Fibroblast of the conjunctiva (primary cell): ENCODE measurements at regions not wholly inside any gene's neighbourhood (a gene's known extent, or its start where the extent isn't known, plus 50 kb on each side); places are given as distances from the start of the nearest gene placed in this dataset.
A peak's percentile ranks its signal among the peaks of the same experiment; 100 is the strongest.

Experiments
- DNase-seq: peaks from one replicate; pipeline ENCODE4 v3.0.0-alpha.2; 2010; ENCODE audit warnings: low read depth

DNA sequence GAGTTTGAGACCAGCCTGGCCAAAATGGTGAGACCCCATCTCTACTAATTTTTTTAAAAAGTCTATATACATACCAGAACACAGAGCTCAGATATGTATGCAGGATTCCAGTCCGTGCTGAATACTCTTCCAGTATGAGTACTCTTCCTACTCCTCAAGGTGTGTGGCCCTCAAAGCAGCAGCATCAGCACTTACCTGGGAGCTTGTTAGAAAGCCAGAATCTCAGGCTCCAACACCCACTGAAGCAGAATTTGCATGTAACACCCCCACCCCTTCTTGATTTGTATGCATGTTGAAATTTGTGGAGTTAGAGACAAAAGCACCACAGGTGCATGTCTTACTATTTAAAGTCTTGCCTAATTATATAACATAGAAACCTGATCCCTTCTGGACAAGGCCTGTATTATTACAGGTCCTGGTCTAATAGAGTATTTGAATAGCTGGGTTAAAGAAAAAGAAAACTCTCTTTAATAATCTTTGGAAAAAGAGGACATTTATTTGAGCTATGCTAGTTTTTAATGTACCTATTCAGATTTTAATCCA is 50.3 kb upstream of the NFE2L2 start:
- no peak for DNase-seq

DNA sequence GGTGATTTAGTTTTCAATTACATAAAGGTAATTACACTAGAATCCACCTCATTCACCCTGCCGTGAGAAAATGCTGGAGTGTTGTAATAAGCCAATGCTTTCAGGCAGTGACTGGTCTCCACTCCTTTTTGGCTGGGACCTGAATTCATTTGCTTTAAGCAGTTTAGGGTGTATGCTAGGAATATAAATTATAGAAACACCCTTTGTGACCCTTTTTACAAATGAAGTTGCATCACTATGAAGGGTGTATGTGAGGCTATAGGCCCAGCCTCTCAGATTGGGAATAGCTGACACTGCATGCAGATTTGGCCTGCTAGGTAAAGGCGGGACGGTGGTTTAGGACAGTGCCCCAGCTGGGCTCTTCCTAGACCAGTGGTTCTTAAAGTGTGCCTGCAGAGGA is 50.8 kb upstream of the NFE2L2 start:
- no peak for DNase-seq

DNA sequence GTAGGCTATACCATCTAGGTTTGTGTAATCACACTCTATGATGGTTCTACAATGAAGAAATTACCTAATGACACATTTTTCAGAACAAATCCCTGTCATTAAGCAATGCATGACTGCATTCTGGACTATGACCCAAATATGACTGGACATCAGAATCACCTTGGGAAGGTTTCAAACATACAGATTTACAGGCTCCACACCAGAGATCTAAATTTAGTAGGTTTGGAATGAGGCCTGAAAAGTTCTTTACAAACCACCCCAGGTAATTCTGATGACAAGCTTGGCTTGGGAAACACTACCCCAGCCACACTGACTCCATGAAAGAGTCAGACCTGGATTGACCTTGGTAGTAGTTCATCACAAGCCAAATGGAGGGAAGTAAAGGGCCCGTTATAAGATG is 52.2 kb upstream of the NFE2L2 start:
- DNase-seq, result no peak

DNA sequence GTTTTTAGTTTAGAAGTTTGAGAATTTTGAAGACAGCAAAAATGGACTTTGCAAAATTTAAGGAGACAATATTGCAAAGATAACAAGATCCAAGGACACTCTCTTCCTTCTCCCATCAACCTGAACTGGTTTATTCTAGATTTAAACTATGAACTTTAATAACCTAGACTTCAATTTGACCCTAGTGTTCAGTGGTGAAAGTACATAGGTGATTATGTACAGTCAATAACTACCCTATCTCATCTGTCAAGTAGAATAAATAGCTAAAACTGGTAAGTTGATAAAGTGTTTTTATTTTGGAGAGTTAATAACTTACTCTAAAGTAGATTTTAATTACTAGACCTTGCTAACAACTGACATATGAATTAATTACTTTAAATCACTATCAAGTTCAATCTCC is 52.9 kb upstream of the NFE2L2 start:
- no peak for DNase-seq

DNA sequence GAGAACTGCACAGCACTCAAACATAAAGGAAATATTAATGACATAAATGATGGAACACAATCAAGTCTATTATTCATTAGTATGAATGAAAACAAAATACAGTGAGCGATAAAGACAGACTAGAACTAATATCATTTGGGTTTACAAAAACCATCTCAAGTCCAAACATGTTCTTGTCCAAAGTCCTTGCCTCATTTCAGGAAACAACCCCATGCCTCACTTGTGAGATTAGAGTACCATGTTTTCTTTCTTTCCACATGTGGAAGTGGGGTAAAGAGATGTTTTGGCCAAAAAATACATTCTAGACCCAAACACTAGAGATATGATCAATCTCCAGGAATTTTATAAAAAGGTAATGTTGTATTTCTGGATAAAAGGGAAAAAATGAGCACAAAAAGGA is 53.3 kb upstream of the NFE2L2 start:
- DNase-seq, result no peak

DNA sequence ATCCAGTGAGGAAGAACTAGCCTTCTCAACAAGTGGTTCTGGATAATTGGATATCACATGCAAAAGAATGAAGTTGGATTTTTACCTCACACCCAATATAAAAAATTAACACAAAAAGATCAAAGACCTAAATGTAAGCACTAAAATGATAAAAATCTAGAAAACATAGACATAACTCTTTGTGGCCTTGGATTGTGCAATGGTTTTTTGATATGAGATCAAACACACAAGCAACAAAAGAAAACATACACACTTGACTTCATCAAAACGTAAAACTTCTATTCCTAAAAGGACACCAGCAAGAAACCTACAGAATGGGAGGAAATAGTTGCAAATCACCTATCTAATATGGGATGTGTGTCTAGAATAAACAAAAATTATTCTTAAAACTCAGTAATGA is 54.1 kb upstream of the NFE2L2 start:
- no peak for DNase-seq

DNA sequence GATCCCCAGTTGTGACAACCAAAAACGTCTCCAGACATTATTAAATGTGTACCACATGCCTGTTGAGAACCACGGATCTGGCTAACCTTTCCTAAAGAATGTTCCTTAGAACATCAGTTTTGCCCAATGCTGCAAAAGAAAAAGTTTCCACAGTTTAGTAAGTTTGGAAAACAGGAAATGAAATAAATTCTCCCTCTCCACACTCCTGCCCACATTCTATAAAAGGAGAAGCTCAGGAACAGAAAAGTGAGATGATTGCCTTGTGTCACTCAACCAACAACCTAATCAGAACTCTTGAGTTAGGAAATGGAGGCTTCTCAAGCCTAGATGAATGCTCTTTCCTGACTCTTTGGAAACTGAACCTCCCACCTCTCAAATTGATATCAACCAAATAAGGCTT is 56.1 kb upstream of the NFE2L2 start:
- no peak for DNase-seq

DNA sequence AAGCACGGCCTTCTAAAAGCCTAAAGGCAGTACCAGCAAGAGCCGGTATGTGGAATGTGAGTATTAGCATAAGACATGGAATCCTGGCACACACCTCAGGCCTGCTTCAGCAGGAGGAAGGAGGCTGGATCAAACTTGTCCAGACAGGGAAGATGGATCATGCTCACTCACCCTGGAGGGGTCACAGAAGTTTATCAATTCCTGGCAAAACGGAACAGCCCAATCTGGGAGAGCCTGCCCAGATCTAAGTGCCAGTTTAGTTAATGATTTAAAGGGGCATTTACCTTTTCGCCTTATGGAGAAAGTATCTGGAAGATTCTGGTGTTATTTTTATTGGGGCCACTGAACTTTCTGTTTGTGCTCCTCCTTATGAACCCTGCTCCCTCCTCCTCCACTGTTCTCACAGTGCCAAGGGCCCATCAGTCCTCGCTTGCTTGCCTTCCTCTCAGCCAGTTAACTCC is 58.3 kb upstream of the NFE2L2 start:
- DNase-seq, result no peak

DNA sequence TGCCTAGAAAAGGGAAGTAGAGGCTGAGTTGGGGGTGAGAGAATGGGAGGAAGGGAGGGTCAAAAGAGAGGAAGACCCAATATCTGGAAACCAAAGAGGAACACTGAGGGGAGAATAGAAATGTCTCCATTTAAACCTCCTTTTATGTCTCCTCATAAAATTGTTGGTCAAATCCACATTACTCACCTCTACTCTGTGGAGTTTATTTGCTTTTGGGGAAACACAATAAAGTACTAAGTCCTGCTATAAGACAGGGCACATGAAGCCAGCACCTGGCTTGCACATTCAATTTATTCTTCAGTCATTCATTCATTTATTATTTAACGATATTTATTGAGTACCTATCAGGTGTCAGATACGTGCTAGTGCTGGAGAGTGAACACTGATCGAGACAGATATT is 60.3 kb upstream of the NFE2L2 start:
- DNase-seq, result no peak

DNA sequence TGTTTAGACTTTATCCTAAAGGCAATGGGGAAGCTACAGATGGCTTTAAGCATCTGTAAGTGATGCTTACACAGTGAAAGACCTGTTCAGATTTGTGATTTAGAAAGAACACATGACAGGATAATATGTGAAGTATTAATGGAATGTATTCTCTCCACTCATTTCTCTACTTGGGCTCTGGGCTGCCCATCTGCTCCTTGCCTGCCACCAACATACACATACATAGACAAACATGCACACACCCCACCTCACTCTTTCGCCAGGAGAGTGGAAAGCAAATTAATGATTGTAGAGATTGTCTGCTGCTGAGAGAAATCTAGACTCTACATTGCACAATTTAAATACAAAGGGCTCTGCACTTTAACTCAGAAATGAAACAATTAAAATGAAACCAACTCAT is 61.0 kb upstream of the NFE2L2 start:
- no peak for DNase-seq

DNA sequence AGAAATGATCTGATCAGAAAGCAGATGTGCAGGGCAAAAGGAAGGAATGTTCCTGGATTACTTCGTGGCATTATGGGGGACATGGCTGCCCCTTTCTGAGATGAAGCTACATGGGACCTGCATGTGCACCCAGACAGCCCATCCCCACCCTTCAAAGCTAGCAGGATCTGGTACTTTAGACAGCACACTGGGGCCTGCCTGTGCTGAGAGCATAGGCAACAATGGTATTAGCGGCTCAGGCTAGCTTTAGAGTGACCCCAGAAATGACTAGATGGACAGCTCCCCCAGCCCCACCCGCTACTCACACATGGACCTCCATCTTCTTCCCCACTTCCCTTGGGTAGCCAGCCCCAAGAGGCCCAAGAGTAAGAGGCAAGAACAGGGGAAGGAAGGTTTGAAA is 61.5 kb upstream of the NFE2L2 start:
- no peak for DNase-seq

DNA sequence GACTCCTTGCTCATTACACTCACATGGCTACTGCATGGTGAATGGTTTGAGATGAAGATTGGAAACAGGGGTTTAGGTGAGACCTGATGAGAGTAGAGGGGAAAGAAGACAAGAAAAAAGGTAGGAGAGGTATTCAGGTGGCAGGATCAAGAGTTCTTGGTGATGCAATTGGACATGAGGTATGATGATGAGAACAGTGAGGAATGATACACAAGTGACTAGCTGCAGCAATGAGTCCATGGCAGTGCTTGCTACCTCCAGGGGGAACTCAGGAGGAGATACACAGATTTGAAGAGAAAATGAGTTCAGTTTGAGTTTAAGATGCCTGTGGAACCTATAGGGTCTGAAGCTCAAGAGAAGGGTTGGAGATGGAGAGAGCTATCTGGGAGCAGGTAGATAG is 62.1 kb upstream of the NFE2L2 start:
- no peak for DNase-seq

DNA sequence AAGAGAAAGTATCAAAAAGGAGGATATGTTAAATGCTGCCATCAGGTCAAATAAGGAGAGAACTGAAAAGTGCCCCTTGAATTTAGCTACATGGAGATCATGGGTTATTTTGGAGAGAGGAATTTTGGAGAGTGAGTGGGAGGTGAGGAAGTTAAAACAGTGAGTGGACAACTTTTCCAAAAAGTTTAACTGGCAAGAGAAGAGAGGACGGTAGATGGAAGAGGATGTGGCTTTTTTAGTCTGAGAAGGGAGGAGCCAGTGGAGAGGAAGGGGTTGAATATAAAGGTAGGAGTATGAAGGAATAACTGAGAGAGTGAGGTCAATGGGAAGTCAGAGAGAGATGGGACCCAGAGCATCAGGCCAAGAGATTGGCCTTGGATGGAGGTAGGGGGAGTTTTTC is 62.5 kb upstream of the NFE2L2 start:
- DNase-seq, result no peak

DNA sequence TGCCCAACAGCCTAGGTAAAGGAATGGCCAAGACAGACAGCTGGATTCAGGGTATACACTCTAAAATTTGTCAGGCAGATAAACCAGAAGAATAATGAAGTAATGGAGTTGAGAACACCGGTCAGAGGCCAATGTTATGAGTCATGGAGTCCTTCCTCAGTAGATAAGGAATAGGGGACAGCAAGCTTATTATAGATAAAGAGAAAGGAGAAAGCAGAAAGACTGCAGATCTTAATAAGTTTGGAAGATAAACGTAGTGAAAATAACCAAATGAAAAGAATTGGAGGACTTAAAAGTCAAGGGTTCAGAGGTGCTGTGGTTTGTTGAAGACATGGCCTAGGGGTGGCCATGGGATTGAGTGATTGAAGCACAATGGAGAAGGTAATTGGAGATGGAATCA is 63.5 kb upstream of the NFE2L2 start:
- DNase-seq, result no peak

DNA sequence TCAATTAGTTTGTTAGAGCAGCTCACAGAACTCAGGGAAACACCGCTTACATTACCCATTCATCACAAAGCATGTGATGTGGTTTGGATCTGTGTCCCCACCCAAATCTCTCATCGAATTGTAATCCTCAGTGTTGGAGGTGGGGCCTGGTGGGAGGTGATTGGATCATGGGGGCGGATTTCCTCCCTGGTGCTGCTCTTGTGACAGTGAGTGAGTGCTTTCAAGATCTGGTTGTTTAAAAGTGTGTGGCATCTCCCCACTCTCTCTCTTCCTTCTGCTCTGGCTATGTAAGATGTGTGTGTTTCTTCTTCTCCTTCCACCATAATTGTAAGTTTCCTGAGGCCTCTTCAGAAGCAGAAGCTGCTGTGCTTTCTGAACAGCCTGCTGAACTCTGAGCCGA is 63.5 kb upstream of the AGPS start:
- DNase-seq, result no peak

DNA sequence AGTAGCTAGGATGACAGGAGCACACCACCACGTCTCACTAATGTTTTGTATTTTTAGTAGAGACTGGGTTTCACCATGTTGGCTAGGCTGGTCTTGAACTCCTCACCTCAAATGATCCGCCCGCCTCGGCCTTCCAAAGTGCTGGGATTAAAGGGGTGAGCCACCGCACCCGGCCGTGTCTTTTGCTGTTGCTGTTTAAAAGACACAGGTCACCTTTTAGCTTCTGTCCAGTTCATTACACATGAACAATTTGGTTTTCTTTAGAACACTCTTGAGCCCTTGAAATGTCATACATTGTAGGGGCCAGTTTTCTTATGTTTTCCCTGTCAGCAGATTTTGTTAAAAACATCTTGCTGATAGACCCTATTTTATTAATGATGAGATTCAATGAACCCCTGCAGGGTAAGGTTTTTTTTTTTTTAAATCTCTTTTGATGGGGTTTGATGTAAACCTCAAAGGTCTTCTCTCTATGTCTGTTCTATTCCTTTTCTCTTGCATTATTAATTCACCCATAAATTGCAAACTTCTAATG is 61.0 kb upstream of the AGPS start:
- no peak for DNase-seq

DNA sequence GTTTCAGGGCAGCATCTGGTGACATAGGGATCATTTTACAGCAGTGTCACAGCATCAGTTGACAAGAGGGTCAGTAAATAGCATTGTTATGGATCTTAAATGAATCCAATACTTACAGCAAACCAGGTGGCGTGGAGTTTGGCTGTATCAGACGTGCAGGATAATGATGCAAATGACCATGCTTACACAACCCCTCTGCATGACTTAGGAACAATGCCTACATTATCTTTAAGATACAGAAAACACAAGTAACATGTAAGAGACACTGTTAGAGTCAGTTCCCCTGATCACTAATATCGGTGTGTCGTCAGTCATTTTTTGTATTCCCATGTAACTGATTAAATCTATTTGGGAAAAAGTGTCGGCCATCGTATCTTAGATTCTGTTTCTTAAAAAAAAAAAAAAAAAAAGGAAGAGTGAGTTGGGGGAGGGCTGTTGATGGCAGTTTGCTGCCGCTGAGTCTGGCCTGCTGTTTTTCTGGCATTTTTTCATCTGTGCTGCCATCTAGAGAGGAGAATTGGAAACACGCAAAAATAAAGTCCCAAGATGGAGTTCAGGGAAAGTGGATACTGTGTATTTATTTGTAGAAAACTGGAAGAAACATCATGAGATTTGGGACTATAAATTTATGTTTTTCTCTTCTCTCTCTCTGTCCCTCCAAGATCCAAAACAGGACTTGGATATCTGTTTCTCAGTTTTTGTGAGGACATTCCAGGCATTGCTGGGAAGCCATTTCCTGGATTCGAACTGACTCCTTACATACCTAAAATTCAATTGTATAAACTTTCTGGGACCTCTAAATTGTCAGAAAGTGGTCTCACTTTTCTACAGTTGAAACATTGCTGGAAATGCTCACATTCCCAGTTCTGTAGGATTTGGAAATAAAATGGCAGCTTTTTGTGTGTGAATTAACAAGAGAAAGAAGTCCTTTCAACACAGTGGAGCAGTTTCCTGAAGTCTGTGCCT is 60.3 kb upstream of the AGPS start:
- DNase-seq, result peak; percentile 76

DNA sequence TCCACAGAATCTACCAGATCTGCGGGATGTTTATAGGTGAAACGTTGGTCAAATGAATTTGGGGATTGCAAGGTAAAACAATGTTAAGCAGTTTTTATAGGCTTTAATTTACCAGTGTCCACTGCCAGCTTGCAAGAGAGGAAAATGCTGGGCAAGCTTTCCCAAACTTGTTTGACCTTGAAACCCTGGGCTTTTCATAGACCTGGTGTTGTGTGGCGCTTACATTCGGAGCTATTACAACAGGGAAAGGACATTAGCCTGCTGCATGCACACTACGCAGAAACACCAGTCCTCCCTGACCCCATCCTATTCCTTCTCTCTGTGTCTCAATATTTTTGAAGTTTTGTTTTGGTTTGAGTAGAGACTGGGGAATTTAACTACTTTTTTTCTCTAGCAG is 59.6 kb upstream of the AGPS start:
- no peak for DNase-seq

DNA sequence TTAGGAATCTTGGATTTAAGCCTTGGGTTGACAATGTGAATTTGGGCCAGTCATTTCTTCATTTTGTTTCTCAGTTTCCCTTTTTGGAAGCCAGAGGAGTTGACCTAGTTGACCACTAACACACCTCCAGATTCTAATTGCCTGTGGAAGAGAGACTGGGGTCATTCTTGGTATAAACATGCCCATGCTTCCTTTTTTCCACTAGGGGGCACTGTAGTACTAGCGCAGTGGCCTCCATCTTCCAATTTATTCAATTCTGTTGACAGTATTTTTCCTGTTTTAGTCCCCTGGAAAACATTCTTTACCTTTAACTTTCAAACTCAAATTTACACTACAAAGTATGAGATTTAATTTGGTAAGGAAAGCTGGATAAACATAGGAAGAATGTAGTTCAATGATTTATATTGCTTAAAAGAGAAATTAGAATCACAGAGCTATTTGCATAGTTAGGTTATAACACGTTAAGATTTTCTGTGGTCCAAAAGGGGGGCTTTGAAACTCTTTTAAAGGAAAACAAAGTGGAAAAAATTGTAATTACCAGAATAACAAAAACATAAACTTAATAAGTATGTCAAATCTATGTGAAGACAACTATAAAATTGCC is 57.5 kb upstream of the AGPS start:
- no peak for DNase-seq

DNA sequence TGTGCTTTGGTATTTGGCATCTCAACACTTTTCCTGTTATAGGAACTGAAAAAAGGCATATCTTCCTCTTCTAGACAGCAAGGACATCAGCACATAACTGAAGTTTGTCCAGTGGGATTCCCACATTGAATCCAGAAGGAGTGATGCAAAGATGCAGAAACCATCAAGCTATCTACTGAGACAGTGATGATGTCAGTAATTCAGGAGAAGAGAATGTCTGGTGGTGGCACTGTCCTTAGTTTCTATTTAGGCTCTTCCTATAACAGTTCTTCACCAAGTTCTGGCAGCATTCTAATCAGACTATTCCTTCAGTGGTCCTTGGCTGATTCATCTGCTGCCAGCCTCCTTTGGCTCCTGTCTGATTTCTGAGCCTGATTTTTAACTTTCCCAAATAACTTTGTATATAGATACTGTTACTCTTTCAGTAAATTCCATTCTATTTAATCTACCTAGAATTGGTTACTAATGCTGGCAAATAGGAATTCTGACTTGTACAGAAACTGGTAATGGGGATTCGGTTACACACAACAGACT is 56.6 kb upstream of the AGPS start:
- DNase-seq, result no peak

DNA sequence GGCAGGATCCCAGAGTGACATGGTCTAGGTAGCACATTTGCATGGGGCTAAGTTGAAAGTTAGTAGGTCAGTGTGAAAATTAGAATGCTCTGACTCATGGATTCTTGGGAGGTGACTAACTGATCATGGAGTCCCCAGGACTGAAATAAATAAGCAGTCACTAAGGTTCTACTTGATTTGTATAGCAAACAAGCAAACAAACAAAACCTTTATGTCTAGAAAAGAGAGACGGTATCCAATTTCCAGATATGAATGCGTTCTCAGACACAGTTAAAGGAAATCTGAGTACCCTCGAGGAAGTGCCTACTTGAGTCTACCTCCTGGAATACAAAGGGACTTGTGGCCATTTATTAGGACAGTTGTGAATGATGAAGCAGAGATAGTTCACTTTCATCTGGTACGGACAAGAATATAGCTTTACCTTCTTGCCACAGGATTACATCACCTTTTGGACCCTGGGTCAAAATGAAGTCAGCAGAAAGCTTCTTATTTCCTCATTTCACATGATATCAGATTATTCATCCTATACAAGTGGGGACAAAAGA is 54.3 kb upstream of the AGPS start:
- DNase-seq, result no peak

DNA sequence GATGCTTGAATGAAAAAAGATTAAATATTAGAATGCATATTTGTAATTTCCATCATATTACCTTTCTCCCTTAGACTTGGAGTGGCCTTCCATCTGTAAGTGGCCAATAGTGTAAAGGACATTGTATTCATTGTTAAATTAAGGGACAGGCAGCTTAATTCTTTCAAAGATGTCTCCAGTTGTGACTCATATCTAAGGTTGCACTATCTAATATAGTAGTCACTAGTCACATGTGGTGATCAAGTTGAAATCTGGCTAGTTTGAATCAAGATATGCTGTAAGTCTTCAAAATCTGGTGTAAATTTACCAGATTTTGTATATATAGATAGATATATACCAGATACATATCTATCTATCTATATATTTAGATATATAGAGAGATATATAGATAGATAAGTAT is 52.4 kb upstream of the AGPS start:
- DNase-seq, result no peak

DNA sequence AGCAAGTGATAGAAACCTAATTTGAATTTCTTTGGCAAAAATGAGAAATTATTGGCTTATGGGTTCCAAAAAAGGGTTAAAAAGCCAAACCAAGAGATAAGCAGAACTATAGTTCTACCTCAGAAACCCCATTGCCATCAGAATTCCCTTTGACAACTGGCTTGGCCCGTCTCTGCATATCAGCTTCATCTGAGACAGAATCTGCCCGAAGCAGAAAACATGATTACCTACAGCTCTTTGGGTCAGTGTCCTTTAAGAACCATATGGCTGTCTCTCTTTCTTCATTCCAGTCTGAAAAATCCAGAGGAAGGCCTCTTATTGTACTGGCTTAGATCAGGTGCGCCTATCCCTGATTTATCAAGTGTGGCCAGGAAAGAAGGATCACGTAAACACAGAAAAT is 49.8 kb upstream of the AGPS start:
- no peak for DNase-seq
